NCI-H1105 treated with DMSO at 0.1 percent for 48 hours (cell line): ENCODE measurements at regions not wholly inside any gene's neighbourhood (a gene's known extent, or its start where the extent isn't known, plus 50 kb on each side); places are given as distances from the start of the nearest gene placed in this dataset.
"Not testable (repeated sequence)": the region's sequence is repeated elsewhere in the genome, so short reads cannot be mapped to it uniquely, and the experiment has no call there.

ENCODE experiments used
- DNase-seq: peaks from one replicate; lab custom pipeline; 2025; lab: John Stamatoyannopoulos, UW

DNA sequence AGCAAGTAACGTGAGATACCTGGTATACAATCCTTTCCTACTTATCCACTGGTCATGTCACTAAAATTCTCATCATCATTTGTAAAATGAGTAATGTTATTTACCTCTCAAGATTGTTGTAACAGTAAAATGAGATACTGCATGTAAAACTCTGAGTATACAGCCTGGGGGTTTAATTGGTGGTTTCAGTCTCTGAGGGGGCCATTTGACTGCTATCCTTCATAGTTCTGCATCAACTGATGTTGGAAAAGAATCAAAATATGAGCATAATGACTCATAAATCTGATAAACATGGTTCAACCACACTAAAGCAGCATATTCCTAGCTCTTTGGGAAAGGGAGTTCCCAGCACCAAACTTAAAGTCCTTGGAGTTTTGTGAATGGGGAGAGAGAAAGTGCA, 181.0 kb upstream of the GHR start:
- no peak for DNase-seq

DNA sequence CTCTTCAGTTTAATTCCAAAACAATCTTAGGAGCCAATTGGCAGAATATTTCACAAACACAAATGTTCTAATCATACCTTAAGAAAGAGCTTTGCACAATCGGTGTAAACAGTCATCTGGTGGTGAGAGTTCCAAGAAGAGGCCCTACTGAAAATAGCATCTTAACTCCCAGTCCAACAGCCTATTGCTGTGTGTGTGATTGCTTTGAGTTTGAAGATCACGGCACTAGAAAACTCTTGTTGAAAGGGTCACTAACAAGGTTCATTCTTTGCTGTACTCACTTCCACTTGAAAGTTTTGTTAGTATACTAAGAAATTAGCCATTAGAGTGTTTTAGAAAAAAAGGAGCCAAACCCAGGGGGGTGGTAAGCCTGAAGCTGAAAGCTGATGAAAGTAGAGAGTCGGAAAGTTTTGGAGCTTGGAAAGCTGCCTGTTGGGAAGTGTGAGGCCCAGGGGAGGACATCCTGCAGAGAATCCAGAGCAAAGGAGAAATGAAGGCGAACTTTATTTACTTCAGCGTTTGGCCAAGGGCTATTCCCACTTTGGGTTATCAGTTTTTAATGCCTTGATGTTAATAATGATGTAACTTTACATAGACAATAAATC, 180.3 kb upstream of the GHR start:
- no peak for DNase-seq

DNA sequence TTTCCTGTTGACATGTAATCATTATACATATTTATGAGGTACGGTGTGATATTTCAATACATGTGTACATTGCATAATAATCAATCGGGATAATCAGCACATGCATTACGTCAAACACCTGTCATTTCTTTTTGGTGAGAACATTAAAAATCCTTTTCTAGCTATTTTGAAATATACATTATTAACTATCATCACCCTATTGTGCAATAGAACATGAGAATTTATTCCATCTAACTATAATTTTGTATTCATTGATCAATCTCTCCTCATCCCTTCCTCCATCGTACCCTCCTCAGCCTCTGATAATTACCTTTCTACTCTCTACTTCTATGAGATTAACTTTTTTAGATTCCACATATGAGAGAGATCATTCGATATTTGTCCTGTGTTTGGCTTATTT, 170.9 kb upstream of the GHR start:
- no peak for DNase-seq

DNA sequence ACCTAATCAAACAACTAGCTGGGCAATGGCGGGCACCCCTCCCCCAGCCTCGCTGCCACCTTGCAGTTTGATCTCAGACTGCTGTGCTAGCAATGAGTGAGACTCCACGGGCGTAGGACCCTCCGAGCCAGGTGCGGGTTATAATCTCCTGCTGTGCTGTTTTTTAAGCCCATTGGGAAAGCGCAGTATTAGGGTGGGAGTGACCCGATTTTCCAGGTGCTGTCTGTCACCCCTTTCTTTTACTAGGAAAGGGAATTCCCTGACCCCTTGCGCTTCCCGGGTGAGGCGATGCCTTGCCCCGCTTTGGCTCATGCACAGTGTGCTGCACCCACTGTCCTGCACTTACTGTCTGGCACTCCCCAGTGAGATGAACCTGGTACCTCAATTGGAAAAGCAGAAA, 163.3 kb upstream of the GHR start:
- not testable (repeated sequence) for DNase-seq

DNA sequence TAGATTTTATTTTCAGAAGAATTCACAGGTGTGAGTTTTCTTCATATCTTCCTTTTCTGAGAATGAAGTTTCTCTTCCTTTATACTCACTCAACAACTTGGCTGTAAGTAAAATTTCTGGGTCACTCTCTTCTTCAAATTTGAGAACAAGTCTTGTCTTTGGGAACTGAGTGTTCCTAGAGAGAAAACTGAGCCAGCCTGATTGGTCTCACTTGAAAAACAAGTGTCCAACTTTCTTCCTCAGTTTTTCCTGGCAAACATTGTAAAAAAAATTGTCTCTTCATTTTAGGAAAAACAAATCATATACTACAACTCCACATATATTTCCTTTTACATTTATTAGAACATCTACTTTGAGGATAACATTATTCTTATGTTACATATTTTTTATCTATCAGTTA, 156.1 kb upstream of the GHR start:
- no peak for DNase-seq

DNA sequence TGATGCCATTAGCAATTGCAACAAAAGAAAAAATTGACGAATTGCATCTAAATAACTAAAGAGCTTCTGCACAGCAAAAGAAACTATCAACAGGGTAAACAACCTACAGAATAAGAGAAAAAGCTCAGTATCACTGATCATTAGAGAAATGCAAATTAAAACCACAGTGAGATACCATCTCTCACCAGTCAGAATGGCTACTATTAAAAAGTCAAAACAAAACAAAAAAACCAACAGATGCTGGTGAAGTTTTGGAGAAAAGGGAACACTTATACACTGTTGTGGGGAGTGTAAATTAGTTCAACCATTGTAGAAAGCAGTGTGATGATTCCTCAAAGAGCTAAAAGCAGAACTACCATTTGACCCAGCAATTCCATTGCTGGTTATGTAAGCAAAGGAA, 155.1 kb upstream of the GHR start:
- DNase-seq: not testable (repeated sequence)

DNA sequence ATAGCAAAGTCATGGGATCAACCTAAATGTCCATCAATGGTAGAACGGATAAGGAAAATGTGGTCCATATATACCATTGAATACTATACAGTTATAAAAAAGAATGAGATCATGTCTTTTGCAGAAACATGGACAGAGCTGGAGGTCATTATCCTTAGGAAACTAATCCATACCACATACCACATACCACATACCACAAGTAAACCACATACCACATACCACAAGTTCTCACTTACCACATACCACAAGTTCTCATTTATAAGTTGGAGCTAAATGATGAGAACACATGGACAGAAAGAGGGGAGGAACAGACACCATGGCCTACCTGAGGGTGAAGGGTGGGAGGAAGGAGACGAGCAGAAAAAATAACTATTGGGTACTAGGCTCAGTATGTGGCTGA, 154.6 kb upstream of the GHR start:
- DNase-seq: no peak

DNA sequence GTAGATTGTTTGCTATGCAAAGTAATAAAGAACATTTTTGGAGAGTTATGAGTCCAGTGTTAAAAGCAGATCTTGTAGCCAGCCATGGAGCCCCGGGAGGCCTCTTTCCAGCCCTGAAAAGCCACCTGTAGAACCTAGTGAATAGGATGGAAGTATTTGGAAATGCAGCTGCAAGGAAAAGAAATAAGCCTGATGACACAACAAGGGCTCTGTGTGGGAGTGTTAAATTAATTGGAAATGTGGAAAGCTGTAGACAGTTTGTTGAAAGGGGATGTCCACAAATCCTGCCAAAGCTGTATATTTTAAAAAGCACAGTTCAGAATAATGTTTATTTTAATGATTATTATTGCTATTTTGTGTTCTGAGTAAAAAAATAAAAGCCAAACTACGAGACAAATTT, 152.5 kb upstream of the GHR start:
- no peak for DNase-seq

DNA sequence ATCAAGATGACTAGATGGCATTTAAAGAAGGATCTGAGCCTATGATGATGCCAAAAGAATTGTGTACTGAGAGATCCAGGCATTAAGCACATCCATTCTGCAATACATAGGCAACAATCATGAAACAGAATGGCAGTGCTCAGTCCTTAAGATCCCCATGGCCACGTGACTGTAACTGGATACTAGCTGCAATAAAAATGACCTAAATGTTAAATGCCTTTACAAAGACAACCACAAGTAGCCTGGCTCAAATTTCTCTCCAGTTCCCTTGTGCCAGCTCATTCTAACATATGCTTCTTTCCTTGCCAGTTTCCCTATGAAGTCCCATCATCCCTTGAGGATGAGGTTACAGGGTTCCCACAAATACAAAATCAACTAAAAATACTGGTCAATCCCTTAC, 148.3 kb upstream of the GHR start:
- no peak for DNase-seq

DNA sequence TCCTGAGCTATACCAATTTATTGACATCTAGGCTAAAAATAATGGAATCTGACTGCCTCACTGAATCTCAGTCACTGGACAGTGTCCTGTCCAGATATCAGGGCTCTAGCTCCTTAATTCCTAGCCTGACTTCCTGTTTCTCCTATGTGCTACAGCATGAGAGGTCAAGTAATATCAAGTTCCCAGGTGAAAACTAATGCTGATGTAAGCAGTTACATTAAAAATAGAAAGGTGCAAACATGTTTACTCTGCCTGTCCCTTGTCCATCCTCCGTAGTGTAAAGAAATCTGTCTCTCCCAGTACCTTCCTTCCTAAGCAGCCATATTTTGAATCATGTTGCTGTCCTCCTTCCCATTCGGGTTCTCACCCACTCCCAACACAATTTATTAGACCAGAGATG, 145.9 kb upstream of the GHR start:
- DNase-seq: no peak

DNA sequence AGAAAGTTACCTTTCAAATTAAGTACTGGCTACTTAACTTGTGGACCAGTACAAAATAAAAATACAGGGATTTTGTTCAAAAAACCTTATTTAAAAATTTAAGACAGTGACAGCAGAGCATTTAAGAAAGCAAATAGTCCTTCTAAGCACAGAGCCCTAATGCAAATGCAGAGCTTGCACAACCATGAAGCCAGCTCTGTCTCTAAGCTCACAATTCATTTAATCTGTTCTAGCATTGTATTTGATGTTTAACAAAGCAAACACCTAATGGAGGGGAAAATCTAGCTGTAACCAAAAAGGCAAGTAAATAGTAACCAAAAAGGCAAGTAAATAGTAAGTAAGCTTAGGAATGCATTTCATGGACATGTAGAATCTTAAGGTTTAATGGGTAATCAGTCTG, 138.7 kb upstream of the GHR start:
- no peak for DNase-seq

DNA sequence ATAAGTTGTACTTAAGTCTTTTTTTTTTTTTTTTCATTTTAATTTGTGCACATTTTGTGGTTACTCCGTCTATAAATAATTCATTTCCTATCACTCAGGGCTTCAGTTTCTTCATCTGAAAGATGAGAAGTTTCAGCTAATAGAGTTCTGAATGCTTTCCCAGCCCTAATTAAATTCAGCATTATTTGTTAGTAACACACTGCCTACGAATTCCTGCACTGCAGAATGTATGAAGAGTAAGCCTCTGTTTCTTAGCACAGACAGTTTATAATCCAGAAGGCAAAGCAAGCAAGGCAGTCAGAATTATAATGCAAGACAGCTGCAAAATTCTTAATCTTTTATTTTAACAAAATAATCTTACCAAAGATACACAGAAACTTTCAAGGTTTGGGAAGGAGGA, 138.0 kb upstream of the GHR start:
- no peak for DNase-seq

DNA sequence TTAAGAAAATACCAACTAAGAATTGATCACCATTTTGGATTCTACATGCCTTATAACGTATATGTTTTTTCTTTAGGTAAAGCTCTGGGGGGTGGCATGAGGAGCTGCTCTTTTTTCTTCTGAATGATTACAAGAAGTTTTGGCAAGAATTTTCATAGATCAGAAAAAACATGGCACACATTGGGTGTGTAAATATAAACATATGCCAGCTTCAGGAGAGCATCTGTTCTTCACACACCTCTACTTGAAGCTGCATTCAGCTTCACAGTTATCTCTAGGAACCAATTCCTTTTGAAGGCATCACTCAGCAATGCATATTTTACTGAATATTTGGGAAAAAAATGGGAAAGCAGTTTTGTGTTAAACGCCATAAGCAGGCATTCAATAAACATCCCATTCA, 122.7 kb upstream of the GHR start:
- no peak for DNase-seq

DNA sequence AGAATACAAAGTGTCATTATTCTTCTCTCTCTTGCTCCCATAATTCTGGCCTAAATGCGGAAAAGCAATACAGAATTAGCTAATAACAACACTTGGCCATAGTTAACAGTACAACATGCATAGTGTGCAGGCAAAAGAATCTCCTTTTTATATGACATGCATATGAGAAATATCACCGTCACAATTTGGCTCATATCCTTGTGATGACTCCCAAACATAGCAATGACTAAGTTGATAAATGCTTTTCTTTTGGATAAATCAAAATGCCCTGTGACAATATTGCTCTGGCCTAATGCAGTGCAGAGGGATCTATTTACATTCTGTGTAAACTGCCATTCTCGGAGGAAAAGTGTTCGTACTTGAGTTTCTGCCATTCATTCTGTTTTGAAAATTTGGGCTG, 121.9 kb upstream of the GHR start:
- DNase-seq: no peak

DNA sequence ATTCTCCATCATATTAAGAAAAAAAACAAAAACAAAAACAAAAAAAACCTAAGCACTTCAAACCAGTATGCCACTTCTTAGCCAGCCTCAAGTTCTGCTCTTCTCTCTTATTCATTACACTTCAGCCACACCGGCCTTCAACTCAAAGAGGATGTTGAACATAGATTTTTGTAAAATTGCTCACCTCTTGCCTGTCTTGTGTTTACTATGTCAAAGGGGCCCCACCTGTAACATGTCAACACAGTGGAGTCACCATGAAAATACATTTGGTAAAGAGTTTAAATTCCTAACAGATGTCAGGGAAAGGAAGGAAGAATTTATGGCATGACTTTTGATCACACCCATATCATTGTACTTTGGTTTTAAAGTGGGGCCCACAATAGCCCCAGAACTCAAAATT, 121.1 kb upstream of the GHR start:
- no peak for DNase-seq

DNA sequence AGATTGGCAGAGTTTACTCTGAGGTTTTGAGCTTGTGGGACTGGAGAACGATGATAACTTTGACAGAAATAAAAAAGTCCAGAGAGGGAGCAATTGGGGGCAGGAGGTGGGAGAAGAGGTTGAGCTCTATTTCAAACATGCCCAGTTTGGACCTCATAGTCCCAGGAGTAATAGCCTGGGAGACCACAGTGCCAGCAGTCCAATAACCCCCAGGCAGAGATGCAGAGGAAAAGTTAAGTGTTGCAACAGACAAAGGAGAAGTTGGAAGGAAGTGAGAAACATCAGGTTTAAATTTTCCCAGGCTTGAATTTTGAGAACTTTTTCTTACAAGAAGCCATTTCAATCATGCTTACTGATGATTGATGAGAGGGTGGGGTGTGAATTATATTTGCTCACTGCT, 117.0 kb upstream of the GHR start:
- no peak for DNase-seq

DNA sequence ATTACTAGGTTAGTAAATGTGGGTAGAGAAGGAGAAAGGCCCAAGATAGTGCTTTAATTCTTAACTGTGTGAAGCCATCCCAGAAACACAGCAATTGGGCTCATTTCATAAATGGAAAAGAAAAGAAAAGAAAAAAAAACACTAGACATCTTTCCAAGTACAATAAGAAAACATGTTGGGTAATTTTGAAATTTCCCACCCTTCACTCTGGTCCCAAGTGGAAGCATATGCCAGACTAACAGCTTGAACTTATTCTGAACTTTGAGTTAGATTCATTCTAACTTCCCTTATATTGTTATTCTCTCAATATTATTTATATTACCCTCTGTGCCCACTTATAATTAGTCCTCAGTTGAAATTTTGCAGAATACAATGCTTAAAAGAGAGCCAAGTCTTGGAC, 113.4 kb upstream of the GHR start:
- DNase-seq: no peak

DNA sequence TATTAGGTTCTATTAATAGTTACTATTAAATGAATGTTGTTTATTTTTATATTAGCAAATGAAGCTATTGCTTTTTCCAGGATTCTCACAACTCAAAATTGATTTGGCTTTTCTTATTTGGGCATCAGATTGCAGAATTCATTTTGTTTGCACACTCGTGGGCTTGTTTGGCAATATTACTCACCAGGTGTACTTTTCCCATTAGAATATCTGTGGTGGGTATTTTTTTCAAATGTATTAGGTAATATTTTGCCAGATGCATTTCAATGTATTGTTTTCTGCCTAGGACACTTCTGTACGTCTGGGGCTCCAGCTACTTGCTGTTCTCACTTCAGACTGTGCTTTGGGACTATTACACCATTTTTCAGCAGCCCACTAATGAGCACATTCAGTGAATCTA, 108.0 kb upstream of the GHR start:
- DNase-seq: no peak

DNA sequence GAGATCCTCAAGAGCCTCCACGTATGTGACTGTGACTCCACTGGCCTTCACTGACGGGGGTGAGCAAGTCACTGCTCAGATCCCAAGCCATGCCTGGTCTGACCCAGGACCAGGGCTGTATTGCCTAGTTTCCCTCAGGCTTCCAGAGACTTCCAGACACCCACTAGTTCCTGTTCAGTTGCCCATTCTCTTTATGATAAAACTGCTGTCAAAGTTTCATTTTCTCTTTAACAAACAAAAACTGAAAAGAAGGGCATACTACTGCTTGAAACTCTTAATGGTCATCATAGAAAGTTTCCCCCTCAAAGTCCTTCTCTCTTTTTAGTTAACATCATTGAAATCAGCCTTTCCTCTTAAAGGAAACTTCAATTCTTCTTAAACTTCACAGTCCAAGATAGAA, 105.7 kb upstream of the GHR start:
- DNase-seq: no peak

DNA sequence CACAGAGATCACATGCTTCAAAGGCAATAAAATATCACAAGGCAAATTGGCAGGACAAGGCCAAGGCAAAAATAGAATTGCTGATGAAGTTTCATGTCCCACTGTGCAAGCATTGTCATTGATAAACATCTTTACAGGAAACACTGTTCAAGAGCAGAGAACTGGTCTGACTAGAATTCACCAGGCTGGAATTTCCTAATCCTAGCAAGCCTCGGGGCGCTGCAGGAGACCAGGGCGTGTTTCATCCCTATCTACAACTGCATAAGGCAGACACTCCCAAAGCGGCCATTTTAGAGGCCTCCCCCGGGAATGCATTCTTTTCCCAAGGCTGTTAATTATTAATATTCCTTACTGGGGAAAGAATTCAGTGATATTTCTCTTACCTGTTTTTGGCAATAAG, 103.7 kb upstream of the GHR start:
- DNase-seq: not testable (repeated sequence)

DNA sequence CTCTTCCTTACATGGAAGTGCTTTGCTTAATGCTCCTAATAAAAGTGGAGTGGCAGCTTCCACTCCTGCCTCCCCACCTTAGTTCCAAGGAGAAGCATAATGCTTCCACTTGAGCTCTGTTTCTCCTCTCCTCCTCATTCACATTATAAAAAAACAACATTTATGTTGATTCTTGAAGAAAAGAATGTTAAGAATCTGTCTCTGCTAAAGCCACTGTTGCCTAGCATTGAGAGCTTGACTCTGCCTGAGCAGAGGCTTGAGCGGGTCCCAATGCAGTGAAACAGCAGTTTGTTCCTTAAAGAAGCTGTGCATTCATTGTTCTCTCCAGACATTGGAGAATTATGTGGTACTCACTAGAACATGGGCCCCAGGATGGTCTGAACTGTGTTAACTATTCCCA, 101.5 kb upstream of the GHR start:
- no peak for DNase-seq

DNA sequence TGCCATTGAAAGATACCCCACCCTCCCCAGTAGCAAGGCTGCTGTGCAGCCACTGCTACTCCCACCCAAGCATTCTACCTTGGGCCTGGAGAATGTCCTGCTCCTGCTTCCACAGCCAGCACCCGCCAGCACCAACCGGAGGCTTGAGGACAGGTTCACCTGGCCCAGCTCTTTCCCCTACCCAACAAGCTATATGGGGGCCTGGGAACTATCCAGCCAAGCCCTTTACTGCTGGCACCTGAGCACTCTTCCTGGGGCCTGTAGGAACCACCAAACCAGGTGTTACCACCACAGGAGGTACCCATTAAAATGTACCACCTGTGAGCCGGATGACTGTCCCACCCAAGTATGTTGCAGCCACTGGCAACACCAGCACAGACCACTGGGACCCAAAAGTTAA, 86.1 kb upstream of the GHR start:
- DNase-seq: no peak

DNA sequence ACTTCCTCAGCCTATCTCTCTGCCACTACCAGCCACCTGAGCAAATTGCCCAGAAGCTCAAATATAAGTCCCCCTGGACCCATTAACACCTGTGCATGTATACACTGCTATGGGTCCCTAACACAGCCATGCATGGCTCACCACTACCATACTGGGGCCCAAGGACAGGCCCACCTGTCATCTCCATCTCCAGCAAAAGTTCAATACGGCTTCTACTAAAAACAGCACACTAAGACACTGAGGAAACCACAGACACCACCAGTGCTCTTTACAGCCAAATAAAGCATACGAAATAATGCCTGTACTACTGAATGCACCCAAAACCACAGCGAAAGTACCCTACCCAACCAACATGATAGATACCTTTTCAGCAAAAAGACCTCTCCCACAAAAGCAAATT, 85.6 kb upstream of the GHR start:
- no peak for DNase-seq

DNA sequence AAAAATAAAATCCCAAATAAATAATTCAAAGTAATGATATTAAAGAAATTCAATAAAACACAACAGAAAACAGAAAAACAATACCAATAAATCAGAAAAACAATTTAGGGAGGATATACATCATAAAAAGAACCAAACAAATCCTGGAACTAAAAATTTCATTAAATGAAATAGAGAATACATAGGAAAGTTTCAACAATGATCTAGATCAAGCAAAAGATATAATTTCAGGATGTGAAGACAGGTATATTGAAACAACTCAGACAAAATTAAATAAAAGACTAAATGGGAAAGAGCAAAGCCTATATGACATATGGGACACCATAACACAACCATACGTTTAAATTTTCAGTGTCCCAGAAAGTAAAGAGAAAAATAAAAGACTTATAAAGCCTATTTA, 85.1 kb upstream of the GHR start:
- DNase-seq: no peak

DNA sequence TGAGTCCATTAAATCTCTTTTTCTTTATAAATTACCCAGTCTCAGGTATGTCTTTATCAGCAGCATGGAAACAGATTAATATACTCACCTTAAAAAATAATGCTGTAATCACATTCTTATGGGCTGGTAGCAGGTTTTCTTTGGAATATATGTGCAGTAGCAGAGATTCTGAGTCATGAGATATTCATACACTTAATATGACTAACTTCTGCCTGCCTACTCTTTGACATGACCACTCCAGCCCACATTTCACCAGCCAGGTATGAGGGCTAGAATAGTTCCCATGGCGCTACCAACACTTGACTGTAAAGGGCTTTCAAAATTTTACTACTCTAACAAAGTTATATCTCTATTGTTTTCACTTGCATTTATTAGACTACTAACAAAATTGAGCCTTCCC, 74.1 kb upstream of the GHR start:
- no peak for DNase-seq
